HCT116 (cell line): ENCODE measurements at regions not wholly inside any gene's neighbourhood (a gene's known extent, or its start where the extent isn't known, plus 50 kb on each side); places are given as distances from the start of the nearest gene placed in this dataset.

Source experiments
- ATAC-seq: fragments of 200-7000 bp; cut with Tn5 transposase; 2 replicates; pipeline ENCODE4 v1.9.1; 2020; ENCODE audit warnings: mild to moderate bottlenecking, moderate library complexity
- BruUV-seq: library from RNA; stranded (reverse); fragments of 400-500 nt; replicated peaks from 2 replicates; lab custom pipeline; 2021; lab: Mats Ljungman, UMichigan
- CTCF ChIA-PET: fragments of 300-600 bp; sonication (Branson Sonifier 250); formaldehyde crosslinking; loops from one replicate; lab custom pipeline; 2021; ENCODE audit warnings: antibody characterized with exemption; lab: Charles Lee
- POLR2A ChIA-PET: fragments of 300-600, 350-600 bp; sonication (Branson Sonifier 250); formaldehyde crosslinking; loops from one replicate; lab custom pipeline; 2021; ENCODE audit warnings: antibody characterized with exemption; lab: Charles Lee
- RAD21 ChIA-PET, 2 experiments: fragments of 300-600 bp; sonication (Branson Sonifier 250); formaldehyde crosslinking; loops; one replicate each; lab custom pipeline; 2023; ENCODE audit warnings: low total read pairs in 2 of 2; ENCODE audit not compliant: uncharacterized antibody in 2 of 2, unreplicated experiment in 2 of 2, low non-redundant PET in 1 of 2; lab: Charles Lee
- DNase-seq: peaks from one replicate; pipeline ENCODE4 v3.0.0-alpha.2; 2010; ENCODE audit warnings: low read depth, low spot score
- H2AFZ ChIP-seq: fragments of 200-600 bp; shearing (Covaris generic), sonication (generic); 2 replicates; pipeline ENCODE4 v1.6.1; 2017; ENCODE audit warnings: low read depth, mixed run types, mixed read lengths, antibody characterized with exemption, low read length; ENCODE audit not compliant: poor library complexity, severe bottlenecking
- H3K27ac ChIP-seq: 2 replicates; pipeline ENCODE4 v1.5.1; 2012; ENCODE audit warnings: low read depth, low read length
- H3K27me3 ChIP-seq: fragments of 200-600 bp; sonication (generic); 2 replicates; pipeline ENCODE4 v1.6.1; 2016; ENCODE audit warnings: mixed run types, low read length, mixed read lengths; ENCODE audit not compliant: insufficient read depth
- H3K36me3 ChIP-seq, 2 experiments: fragments of 200-500 bp in 1 of 2; fragments of 200-600 bp in 1 of 2; sonication (Bioruptor generic) in 1 of 2; sonication (generic) in 1 of 2; 2 replicates each; pipeline versions ENCODE4 v1.5.1 to v1.6.1; 2014 to 2016; ENCODE audit warnings: low read length in 2 of 2, inconsistent platforms in 1 of 2, mixed read lengths in 1 of 2, mixed run types in 1 of 2; ENCODE audit not compliant: insufficient read depth in 2 of 2, control insufficient read depth in 1 of 2
- H3K4me1 ChIP-seq, 2 experiments: fragments of 200-600 bp in 1 of 2; sonication (generic) in 1 of 2; 2 replicates each; pipeline versions ENCODE4 v1.5.1 to v1.6.1; 2012 to 2017; ENCODE audit warnings: low read length in 2 of 2, inconsistent platforms in 1 of 2, mild to moderate bottlenecking in 1 of 2, mixed read lengths in 1 of 2, mixed run types in 1 of 2, moderate library complexity in 1 of 2; ENCODE audit not compliant: insufficient read depth in 2 of 2, control insufficient read depth in 1 of 2
- H3K4me2 ChIP-seq: fragments of 200-600 bp; sonication (generic); 2 replicates; pipeline ENCODE4 v1.6.1; 2017; ENCODE audit warnings: mixed run types, low read length, mixed read lengths
- H3K4me3 ChIP-seq, 2 experiments: fragments of 200-600 bp in 1 of 2; sonication (generic) in 1 of 2; replicated peaks in 1 of 2; 2 replicates each; pipeline ENCODE4 v1.5.1; 2011 to 2016; ENCODE audit warnings: low read length in 2 of 2, control low read depth in 1 of 2, low read depth in 1 of 2, mild to moderate bottlenecking in 1 of 2, mixed read lengths in 1 of 2, mixed run types in 1 of 2
- H3K79me2 ChIP-seq: fragments of 200-600 bp; sonication (generic); 2 replicates; pipeline ENCODE4 v1.6.1; 2017; ENCODE audit warnings: mild to moderate bottlenecking, mixed run types, low read length, moderate library complexity, mixed read lengths; ENCODE audit not compliant: insufficient read depth
- H3K9ac ChIP-seq: fragments of 200-600 bp; sonication (generic); 2 replicates; pipeline ENCODE4 v1.6.1; 2016; ENCODE audit warnings: low read length, mixed read lengths
- H3K9me2 ChIP-seq: fragments of 200-600 bp; sonication (generic), shearing (Covaris generic); 2 replicates; pipeline ENCODE4 v1.6.1; 2017; ENCODE audit warnings: mixed run types, mild to moderate bottlenecking, moderate library complexity; ENCODE audit not compliant: insufficient read depth
- H3K9me3 ChIP-seq, 2 experiments: fragments of 200-500 bp in 1 of 2; fragments of 200-600 bp in 1 of 2; sonication (Bioruptor generic) in 1 of 2; sonication (generic) in 1 of 2; 2 replicates each; pipeline ENCODE4 v1.6.1; 2014 to 2017; ENCODE audit warnings: low read length in 2 of 2, mixed read lengths in 2 of 2, inconsistent platforms in 1 of 2, low read depth in 1 of 2, mild to moderate bottlenecking in 1 of 2, mixed run types in 1 of 2, moderate library complexity in 1 of 2; ENCODE audit not compliant: control insufficient read depth in 1 of 2, insufficient read depth in 1 of 2
- H4K20me1 ChIP-seq: fragments of 200-600 bp; sonication (generic), shearing (Covaris generic); 2 replicates; pipeline ENCODE4 v1.6.1; 2017; ENCODE audit warnings: mixed run types, mild to moderate bottlenecking, moderate library complexity; ENCODE audit not compliant: insufficient read depth
- CEBPB ChIP-seq: IDR thresholded peaks from 2 replicates; pipeline ENCODE4 v1.6.1; 2012; ENCODE audit warnings: low read depth
- ELF1 ChIP-seq: IDR thresholded peaks from 2 replicates; pipeline ENCODE4 v1.6.1; 2012; ENCODE audit warnings: low read depth, borderline replicate concordance
- EZH2 ChIP-seq: fragments of 200-600 bp; sonication (generic); IDR thresholded peaks from 2 replicates; pipeline ENCODE4 v1.6.1; 2017; ENCODE audit warnings: antibody characterized with exemption, mixed run types
- EZH2phosphoT487 ChIP-seq: fragments of 200-600 bp; IDR thresholded peaks from 2 replicates; pipeline ENCODE4 v1.6.1; 2018; ENCODE audit warnings: antibody characterized with exemption, borderline replicate concordance
- FOSL1 ChIP-seq: IDR thresholded peaks from 2 replicates; pipeline ENCODE4 v1.6.1; 2012; ENCODE audit warnings: low read depth
- JUND ChIP-seq: IDR thresholded peaks from 2 replicates; pipeline ENCODE4 v1.6.1; 2012
- POLR2A ChIP-seq: IDR thresholded peaks from 2 replicates; pipeline ENCODE4 v1.7.0; 2011; ENCODE audit warnings: borderline replicate concordance; ENCODE audit not compliant: insufficient read depth, insufficient read length; ENCODE audit errors: extremely low read depth
- RAD21 ChIP-seq: IDR thresholded peaks from 2 replicates; pipeline ENCODE4 v1.6.1; 2012; ENCODE audit warnings: low read depth, mild to moderate bottlenecking
- SIN3A ChIP-seq: IDR thresholded peaks from 2 replicates; pipeline ENCODE4 v1.6.1; 2012; ENCODE audit warnings: low read depth
- SRF ChIP-seq: IDR thresholded peaks from 2 replicates; pipeline ENCODE4 v1.6.1; 2012; ENCODE audit warnings: low read depth
- TCF7L2 ChIP-seq: IDR thresholded peaks from 2 replicates; pipeline ENCODE4 v1.7.0; 2011; ENCODE audit warnings: borderline replicate concordance, inconsistent platforms; ENCODE audit not compliant: insufficient read depth, insufficient read length; ENCODE audit errors: extremely low read depth
- ZFX ChIP-seq: fragments of 450-650 bp; IDR thresholded peaks from 2 replicates; pipeline ENCODE4 v1.6.1; 2017
- intact Hi-C: fragments of 100-400 bp; cut with micrococcal nuclease; formaldehyde crosslinking; loops from 2 replicates; pipeline ENCODE4 v1.10.0; 2022
- TF ChIP-seq, protein P1 (sequence below): IDR thresholded peaks from 2 replicates; pipeline ENCODE4 v1.6.1; 2012

DNA sequence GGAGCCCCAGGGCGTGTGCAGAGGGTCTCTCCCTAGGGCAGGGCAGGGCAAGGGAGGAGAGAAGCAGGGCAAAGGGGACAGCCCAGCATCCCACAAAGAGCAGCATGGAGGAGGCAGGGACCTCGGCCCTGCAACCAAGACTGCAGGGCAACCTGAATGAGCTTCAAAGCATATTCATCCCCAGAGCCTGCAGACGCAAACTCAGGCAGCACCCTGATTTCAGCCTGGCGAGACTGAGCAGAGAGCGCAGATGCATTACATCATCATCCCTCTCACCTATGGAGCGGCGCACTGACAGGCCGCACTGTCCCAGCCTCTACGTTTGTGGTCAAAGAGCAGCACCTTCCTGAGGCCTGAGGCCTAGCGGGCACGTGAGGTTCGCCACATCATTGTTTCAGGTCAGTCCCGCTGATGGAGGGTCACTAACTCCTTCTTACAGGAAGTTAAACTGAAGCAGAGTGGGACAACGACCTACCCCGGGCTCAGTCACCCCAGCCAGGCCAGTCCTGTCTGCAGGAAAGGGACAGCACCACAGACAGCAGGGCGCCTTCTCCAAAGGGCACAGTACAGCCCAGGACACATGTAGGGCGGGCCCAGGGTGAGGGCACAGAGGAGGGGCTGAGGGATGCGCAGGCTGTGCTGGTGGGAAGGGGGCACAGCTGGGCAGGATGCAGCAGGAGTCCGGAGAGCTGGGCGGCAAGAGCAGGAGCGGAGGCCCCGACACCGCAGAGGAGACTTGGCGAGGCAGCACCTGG is 67.2 kb upstream of the RAB6C start:
- Histone ChIP-seq H3K79me2 (no peaks in the 10 kb centered on the region), H3K27ac (no peak overlapping the region)
- no TSS peak for BruUV-seq
- TF ChIP-seq, protein P1, sequence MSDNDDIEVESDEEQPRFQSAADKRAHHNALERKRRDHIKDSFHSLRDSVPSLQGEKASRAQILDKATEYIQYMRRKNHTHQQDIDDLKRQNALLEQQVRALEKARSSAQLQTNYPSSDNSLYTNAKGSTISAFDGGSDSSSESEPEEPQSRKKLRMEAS, result no peak
- TF ChIP-seq ELF1 (no peak), SRF (no peak), TCF7L2 (no peak), RAD21 (no peak), EZH2phosphoT487 (no peak), CEBPB (no peak), SIN3A (no peak)
- TF ChIP-seq, all 23 proteins: peak for 0
- Histone ChIP-seq H3K4me3 (no peak overlapping the region), H3K9me2 (no peaks in the 10 kb centered on the region), H3K9ac (no peak overlapping the region), H4K20me1 (no peaks in the 10 kb centered on the region), H3K9me3 (no peaks in the 10 kb centered on the region), H3K4me2 (no peak overlapping the region), H3K27me3 (no peaks in the 10 kb centered on the region), H3K4me1 (no peaks in the 10 kb centered on the region), H3K36me3 (no peaks in the 10 kb centered on the region), H2AFZ (no peak overlapping the region)
- ChIA-PET RAD21 (no interaction called here), CTCF (no interaction called here), POLR2A (no interaction called here)
- no peak for ATAC-seq
- intact Hi-C loops, result no loop called here
- no peak for DNase-seq

DNA sequence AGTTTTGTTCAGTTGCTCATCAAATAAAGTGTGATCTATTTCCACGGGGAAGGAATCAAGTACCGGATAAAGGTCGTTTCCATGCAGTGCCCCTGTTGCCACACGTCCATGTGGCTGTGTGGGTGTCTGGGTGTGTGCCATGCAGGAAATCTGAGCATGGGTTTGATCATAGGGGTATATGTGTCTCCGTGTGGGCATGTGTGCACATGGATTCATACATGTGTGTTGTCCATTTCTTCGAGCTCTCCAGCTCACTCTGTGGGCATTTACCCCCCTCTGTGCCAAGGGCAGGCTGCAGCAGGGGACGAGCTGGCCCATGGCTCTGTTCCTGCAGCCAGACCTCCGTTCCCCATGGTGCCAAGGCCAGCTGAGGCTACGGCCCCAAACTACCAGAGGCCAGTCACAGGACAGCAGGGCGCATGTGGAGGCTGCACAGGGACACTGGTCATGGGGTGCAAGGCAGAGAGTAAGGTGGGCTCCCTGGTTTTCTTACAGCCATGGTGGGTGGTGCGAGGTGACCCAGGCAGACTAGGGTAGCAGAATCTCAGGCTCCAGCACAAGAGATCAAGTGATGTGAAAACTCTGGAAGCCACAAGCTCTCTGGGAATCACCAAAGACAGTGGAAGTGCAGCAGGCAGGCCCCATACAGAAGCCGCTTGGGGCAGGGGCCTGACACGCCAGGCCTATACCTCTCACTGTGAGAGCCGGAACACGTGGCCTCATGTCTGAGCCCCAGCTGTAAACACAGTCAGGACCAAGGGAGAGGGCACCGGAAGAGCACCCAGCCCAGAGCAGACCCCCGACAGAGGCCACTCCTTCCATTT is 66.4 kb upstream of the RAB6C start:
- CTCF ChIA-PET, result no interaction called here
- H3K4me2 ChIP-seq, result no peak overlapping the region
- H3K4me1 ChIP-seq, result no peaks in the 10 kb centered on the region
- H3K9me3 ChIP-seq, result no peaks in the 10 kb centered on the region
- ATAC-seq, result no peak
- no peak overlapping the region for H3K27ac ChIP-seq
- no peaks in the 10 kb centered on the region for H4K20me1 ChIP-seq
- no peak for DNase-seq
- no peak overlapping the region for H3K9ac ChIP-seq
- BruUV-seq, result no TSS peak
- no peaks in the 10 kb centered on the region for H3K36me3 ChIP-seq
- no peak overlapping the region for H3K4me3 ChIP-seq
- POLR2A ChIA-PET, result no interaction called here
- TF ChIP-seq JUND (no peak), FOSL1 (no peak), POLR2A (no peak), EZH2 (no peak), ZFX (no peak), SRF (no peak)
- TF ChIP-seq, protein P1, result no peak
- RAD21 ChIA-PET, result no interaction called here
- intact Hi-C loops, result no loop called here
- no peak overlapping the region for H2AFZ ChIP-seq
- no peaks in the 10 kb centered on the region for H3K9me2 ChIP-seq
- H3K27me3 ChIP-seq, result no peaks in the 10 kb centered on the region
- no peaks in the 10 kb centered on the region for H3K79me2 ChIP-seq
